ENCODE measurements at regions not wholly inside any gene's neighbourhood (a gene's known extent, or its start where the extent isn't known, plus 50 kb on each side); places are given as distances from the start of the nearest gene placed in this dataset.

DNA sequence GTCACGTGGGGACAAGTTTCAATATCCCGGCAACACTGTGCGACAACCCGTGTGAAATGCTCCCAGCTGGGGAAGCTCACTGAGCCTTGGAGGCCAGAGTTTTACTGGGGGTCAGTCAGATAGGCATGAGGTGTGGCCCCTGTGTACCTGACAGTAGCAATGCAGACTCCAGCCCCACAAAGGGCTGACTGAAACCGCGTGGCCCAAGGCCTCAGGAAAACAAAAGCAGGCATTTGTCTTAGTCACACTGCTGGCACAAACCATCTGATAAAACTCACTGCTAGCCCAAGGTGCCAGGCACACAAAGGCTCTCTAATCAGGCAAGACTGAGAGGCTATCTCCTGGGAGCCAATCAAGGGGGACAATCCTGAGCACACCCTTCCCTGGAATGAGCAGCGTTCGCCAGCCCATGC, 786.6 kb upstream of the RAB6C start:
- TF ChIP-seq CTCF (IDR thresholded peaks at IDR 0.05): no peak
- no peak for TF ChIP-seq POLR2A (IDR thresholded peaks at IDR 0.05)

Measured in right lobe of liver (tissue), 4 donors.